Renal cortical epithelial cell (primary cell): ENCODE measurements at regions not wholly inside any gene's neighbourhood (a gene's known extent, or its start where the extent isn't known, plus 50 kb on each side); places are given as distances from the start of the nearest gene placed in this dataset.
"Not testable (repeated sequence)": the region's sequence is repeated elsewhere in the genome, so short reads cannot be mapped to it uniquely, and the experiment has no call there.

Source experiments
- DNase-seq: peaks from one replicate; pipeline ENCODE4 v3.0.0-alpha.2; 2011; ENCODE audit warnings: low read depth

DNA sequence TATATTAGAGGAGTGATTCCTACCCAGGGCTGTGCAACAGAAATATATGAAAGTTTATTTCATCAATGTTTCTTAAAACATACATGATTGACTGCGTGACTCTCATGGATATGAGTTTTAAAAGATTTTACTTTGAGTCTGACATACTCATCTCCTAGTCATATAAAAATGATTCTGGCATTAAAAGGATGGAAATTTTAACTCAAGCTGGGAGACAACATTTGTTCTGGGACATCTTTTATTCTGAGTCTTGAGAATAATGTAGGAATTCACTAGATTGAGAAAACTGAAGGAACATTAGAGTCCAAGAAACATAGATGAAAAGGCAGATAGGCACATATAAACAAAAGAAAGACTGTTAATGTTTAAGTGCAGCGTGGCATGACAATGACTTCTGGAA, 649.6 kb downstream of the SPRY1 start:
- DNase-seq, result no peak

DNA sequence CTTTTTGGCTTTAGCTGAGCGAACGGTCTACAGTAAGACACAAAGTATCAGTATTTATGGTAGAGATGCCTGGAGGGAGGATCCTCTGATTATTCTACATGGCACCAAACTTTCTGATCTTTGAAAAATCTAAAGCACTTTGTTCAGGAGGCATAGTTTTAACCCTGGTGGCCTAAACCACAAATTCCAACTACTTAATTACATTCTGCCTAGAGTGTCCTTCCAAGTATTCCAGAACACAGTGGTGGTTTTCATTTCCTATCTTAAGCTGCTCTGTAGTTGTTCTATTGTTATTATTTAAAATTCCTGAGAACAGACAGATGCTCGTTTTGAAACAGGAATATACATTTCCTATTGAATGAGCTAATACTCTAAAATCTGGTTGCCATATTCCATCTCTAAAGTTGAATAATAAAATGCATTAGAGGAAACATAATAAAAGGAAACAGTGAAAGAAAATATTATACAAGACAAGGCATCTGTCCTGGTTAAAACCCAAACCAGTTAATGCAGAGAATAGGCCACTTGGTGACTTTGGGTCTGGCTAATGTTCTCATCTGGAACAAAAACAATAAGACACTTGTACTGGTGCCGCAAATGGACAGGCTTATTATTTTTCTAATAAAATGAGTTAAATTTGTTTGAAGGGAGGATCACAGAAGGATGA, 657.4 kb downstream of the SPRY1 start:
- DNase-seq, result peak; percentile 20

DNA sequence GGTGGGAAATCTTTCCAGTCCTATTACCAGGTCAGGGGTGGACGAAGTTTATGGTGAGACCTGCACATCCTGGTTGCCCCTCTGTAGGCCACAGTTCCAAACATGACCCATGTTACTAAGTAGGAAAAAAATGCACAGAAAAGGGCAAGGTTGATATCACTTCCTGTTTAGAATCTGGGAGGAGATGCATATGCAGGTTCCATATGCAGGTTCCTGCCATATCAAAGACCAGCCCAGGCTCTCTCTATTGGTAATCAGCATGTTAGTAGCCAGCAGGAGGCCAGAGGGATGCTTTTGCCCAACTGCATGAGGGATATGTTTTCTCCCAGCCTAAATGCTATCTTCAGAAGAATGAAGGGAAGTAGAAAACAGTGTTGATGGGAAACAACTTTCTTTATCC, 657.2 kb downstream of the ANKRD50 start:
- DNase-seq, result no peak

DNA sequence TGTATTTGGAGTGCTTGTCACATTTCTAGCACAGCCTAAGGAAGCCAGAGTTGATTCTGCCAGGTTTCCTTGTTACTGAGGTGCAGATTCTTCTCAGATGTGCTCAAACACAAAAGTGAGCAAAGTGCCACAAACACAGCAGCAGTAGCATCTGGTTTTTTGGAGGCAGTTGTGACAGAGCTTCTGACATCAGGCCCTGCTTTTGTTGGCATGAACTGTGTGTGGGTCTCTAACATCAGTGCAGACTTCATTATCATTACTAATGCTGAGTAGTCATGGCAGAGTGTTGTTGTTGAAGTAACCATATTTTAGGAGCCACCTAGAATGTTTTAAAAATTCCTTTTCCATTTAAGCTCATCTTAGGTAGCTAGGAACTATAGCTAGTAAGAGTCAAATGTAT, 656.6 kb downstream of the ANKRD50 start:
- DNase-seq, result no peak

DNA sequence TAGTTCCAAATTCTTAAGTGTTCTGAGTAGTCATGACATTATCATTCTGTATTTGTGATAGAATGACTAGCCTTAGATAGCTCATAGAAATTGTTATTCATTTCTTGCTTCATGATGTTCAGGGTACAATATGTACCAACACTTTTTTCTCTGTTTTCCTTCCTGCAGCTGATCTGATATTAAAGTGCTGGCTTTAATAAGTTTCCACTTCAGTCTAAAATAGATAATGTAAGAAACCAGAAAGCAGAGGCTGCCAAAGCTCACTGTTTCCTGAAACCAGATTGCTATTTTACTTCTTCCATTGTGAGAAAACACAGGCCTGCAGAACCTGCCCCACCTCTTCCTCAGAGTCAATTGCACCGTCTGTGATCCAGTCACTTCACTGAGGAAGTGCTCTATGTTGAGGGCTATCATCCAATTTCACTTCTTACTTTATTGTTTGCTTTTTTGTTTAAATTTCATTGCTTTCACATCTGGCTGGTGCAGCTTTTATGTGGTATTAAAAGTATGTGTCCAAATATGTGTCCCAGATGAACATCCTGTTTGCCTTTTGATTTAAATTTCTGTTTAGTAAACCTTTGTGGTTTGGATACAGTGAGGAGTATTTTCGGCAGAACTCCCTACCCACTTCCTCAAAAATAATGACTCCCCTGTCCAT, 652.1 kb downstream of the ANKRD50 start:
- DNase-seq, result no peak

DNA sequence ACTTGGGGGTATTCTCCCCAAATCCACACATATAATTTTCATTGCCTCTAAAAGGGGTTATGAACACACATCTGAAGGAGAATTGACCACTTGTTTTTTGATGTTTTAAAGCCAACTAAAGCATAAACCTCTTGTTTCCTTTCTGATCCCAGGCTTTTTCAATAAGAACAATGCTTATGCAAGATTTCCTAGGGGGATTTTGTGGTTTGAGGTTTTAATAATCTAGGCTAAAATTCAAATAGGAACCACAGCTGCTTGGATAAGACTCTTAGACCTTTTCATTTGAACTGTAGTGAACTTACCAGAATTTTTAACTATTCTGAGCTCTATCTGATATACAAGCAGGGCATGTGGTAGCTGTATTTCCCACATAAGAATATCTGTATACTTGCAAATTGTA, 651.1 kb downstream of the ANKRD50 start:
- peak; percentile 63 for DNase-seq

DNA sequence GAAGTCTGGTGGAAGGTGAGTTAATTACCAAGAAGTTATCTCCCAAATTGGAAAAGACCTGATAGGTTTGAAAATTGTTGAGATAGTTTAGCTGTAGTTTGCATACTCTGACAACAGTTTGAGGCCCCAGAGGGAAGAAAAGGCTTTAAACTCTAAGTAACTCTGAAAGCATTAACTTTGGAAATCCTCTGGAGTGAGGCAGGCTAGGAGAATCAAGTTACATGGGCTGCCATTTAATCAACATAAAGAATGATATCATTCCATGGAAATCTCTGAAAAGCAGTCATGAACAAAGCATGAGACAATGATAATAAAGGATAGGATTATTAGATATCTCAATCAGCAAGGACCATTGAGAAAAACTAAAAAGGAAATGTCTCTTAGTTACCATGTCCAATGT, 647.1 kb downstream of the ANKRD50 start:
- no peak for DNase-seq

DNA sequence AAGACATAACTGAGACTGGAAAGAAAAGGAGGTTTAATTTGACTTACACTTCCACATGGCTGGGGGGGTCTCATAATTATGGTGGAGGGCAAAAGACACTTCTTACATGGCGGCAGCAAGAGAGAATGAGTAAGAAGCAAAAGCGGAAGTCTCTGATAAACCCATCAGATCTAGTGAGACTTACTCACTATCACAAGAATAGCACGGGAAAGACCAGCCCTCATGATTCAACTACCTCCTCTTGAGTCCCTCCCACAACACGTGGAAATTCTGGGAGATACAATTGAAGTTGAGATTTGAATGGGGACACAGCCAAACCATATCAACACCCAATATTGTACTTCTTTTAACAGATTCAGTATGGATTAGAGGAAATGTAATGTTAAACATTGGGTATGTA, 646.6 kb downstream of the ANKRD50 start:
- no peak for DNase-seq

DNA sequence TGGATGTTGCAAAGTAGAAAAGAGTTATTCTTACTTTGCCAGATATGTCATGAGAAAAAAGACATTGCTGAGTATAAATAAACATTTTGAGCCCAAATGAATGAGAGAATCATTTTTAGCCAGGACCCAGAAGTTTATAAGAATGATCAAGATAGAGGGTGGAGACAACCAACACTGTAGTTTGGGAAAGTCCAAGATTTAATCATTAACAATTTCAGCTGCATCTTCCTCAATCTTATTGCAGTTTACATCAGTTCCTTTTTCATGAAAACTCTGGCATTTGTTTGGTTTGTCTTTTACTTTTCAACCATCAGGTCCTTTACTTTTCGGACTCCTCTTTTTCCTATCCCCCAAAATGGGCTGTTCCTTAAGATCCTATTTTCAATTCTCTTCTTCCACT, 645.9 kb downstream of the ANKRD50 start:
- no peak for DNase-seq

DNA sequence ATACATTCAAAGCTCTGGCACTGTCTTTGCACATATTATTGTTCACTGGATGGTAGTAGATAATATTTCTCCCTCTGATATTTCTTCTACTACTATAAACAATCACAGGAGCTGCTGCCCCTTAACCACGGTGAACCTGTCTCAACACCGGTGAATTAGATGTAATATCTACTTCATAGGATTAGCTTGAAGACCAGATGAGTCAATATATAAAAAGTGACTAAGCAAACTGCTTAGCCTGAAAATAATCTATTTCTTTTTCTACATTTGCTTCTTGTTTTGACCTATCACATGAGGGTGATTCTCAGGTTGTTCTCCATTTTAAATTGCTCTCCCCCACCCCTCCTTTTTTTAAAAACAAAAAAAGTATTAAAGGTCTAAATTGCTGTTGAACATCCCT, 645.5 kb downstream of the ANKRD50 start:
- no peak for DNase-seq

DNA sequence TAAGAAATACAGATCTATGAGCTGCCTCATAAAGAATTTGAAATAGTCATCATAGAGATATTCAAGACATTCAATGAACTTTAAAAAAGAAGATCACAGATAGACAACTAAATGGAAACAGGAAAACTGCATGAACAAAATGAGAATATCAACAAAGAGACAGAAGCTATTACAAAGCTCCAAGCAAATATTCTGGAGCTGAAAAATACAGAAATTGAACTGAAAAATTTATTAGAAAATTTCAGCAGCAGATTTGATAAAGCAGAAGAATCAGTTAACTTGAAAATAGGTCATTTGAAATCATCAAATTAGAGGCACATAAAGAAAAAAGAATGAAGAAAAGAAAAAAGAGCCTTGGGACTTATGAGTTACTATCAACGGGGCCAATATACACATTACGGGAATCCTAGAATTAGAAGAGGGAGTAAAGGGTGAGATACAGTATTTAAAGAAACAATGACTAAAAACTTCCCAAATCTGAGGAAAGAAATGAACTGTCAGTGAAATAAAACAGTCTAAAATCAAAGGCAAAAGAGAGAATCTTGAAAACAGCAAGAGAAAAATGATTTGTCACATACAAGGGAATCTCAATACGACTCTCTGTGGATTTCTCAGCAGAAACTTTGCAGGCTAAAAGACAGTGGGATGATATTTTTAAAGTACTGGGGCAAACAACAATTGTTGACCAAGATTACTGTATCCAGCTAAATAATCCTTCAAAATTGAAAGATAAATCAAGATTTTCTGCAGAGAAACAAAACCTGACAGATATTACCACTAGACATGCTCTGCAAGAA, 641.6 kb downstream of the ANKRD50 start:
- DNase-seq, result no peak

DNA sequence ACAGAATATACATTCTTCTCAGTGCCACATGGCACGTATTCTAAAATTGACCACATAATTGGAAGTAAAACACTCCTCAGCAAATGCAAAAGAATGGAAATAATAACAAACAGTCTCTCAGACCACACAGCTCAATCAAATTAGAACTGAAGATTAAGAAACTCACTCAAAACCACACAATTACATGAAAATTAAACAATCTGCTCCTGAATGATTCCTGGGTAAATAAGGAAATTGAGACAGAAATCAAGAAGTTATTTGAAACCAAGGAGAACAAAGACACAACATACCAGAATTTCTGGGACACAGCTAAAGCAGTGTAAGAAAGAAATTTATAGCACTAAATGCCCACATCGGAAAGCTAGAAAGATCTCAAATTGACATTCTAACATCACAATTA, 637.3 kb downstream of the ANKRD50 start:
- DNase-seq, result not testable (repeated sequence)

DNA sequence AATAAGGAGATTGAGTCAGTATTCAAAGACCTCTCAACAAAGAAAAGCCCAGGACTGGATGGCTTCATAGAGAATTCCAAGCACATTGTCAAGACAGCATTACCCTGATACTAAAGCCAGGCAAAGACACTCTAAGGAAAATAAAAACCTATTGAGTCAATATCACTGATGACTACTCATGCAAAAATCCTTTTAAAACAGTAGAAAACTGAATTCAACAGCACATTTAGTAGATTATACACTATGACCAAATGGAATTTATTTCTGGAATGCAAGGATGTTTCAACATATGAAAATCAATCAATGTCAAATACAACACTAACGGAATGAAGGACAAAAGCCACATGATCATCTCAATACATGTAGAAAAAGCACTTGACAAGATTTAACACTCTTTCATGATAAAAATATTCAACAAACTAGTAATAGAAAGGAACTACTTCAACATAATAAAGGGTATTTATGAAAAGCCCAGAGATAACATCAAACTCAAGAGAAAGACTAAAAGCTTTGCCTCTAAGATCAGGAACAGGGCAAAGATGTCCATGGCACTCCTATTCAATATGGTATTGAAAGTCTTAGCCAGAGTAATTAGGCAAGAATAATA, 633.3 kb downstream of the ANKRD50 start:
- DNase-seq, result no peak

DNA sequence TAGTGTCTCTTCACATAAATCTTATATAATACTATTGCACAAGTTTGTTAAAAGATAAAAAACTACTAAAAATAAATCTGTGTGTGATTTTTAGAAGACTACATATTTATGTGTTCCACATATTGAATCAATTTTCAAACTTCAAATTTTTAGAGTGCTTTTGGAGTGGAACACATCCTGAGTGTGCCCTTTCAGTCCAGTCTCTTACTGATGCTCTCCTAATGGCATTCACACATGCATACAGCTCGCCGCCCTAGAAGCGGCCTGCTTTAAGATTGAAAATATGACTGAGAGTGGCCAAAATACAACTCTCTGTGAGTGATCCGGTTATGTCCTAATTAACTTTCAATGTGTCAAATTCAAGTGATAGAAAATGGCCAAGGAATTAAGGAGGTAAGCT, 628.8 kb downstream of the ANKRD50 start:
- DNase-seq, result no peak

DNA sequence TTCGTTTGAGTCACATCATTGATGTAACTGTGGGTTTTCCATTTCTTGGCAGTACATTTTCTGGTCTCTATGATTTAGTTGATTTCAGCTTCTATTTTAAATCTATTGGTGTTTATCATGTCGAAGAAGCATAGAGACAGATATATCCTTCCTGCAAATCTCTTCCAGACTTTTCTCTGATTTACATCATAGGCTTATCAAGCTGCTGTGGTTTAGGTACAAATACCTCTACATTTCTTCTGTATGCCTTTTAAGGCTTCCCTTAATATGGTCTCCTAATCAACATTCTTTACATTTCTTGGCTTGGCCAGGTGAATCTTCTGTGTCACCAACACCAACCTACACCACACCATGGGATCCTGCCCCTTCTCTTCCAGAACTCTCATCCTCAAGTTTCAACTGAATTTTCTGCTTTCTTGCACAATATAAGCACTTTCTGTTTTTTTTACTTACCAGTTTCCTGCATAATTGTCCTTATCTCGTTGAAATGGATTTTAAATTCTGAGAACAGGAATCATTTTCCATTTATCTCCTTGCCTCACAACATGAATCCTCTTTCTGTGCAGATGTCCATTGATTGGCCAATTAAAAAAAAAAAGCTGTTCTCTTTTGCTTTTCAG, 626.9 kb downstream of the ANKRD50 start:
- no peak for DNase-seq

DNA sequence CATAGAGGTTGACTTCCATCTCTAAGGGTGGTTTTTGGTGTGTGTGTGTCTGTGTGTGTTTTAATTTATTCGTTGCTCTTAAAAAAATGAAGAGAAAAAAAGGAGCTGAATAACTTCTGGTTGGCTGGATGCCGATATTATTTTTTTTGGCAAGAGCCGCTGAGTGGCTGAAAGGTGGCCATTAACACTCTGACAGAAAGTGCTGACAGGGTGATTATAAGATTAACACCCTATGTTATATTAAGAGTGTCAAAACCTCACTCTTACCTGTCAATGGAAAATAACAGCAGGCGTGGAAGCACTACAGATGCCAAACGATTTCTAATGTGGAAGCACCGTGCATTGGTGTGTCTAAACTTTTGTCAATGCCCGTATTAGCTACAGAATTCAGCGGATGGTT, 622.5 kb downstream of the ANKRD50 start:
- no peak for DNase-seq

DNA sequence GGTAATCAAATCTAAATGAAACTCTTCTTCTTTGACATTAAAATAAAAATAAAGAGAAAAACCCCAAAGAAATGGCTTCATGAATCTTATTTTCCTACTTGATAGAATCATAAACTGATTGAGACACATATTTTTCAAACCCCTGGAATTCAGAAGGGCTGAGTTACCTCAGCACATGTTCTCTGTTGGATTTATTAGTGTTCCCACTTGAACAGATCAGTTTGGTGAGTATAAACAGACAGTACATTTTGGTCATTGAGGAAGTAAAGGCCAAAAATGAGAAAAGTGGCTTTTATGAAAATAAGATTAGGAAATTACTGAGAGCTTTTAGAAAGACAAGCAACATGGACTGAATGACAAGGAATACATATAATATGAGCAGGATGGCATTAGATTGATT, 620.4 kb downstream of the ANKRD50 start:
- DNase-seq, result no peak

DNA sequence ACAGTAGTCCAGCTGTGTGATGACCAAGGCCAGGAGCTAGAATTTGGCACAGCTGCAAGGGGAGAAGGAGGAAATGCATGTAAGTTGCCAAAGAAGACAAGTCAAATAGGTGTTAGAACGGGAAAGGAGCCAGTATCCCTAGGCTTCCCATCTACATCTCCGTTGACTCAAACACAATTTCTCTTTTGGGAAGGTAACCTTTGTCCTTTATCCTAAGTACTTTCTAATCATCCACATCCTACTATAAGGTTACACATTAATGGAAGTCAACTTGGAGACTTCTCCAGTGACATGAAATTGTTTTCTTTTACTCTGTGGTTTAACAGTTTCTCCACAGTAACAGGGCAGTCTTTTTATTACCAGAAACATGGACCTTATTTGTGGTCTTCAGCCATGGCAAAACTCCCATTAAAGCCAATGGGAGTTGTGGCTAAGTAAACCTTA, 620.0 kb downstream of the ANKRD50 start:
- DNase-seq, result peak; percentile 88

DNA sequence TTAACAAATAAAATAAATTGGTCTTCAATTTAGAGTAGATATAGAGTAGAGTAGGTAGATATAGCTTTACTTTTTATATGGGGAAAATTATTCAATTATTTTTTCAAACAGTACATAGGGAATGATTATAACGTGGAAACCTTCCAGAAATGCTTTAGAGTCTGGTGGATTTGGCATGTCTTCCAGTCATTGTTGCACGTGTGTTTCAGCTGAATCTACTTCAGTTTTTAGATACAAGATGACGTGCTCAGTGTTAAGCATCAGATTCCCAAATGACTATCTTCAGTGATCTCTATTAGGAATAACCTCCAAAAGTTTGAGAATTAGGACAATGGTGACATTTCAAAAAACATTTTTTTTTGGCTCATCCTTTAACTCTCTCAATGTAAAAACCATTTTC, 616.9 kb downstream of the ANKRD50 start:
- no peak for DNase-seq

DNA sequence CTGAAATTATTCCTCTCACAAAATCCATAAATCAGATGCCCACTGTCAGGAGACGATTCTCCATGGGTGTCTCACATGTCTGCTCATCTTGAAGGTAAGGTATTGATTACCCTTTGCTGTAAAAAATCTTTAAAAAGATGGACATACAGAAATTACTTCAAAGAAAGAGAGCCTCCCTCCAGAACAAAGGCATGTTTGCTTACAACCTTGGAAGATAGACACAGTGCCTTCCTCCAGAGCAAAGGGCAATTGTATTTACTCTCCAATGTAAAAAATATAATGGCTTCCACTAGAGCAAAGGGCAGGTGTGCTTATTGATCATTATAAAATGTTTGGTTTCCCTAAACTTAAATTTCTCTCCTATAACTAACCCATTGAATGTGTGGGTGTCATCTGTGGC, 616.2 kb downstream of the ANKRD50 start:
- no peak for DNase-seq

DNA sequence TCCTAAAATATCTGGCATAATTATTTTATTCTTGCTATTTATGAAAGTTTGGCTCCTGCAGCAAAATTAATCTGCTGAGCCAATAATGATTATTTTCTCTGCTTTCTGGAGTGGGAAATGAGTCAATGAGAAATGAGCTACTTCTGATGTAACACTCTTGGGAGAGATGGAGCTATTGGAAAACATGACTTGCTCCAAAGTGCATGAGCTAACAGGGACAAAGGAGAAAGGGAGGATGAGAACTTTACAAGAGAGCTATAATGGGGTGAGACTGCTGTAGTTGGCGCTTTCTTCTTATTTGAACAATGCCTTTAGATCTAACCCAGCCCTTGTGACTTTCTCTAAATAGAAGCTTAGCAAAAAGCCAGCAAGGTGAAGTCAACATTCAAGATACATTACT, 615.1 kb downstream of the ANKRD50 start:
- no peak for DNase-seq

DNA sequence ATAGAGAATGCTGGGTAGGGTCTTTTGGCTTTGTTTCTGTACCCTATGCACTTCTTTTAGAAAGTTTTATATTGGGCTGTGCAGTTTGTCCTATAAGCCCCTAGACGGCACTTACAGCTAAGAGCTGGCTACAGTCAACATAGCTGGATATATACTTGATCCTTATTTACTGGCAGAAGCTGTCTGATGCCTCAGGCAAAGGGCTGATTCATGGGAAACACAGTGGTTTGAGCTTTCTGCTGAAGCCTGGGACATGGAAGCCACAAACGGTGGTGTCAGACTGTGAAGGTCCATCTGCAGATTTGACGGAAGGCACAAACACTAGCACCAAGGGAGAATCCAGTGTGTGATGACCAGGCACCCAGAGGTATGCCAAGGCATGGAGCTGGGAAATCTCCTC, 608.4 kb downstream of the ANKRD50 start:
- no peak for DNase-seq
